Astrocyte of the cerebellum (primary cell): ENCODE measurements at regions not wholly inside any gene's neighbourhood (a gene's known extent, or its start where the extent isn't known, plus 50 kb on each side); places are given as distances from the start of the nearest gene placed in this dataset.
"Not testable (repeated sequence)": the region's sequence is repeated elsewhere in the genome, so short reads cannot be mapped to it uniquely, and the experiment has no call there.

Experiments
- DNase-seq: peaks from one replicate; pipeline ENCODE4 v3.0.0-alpha.2; 2011; ENCODE audit warnings: low read depth
- H3K4me3 ChIP-seq: 2 replicates; pipeline ENCODE4 v1.5.1; 2011; ENCODE audit warnings: mild to moderate bottlenecking, low read depth, low read length, moderate library complexity
- in situ Hi-C: cut with HindIII; loops from 2 replicates; pipeline ENCODE4 v1.10.0; 2017; ENCODE audit warnings: low sequenced_read_pairs
- TF ChIP-seq, protein P1 (sequence below): IDR thresholded peaks from 2 replicates; pipeline ENCODE4 v1.5.1; 2012; ENCODE audit warnings: low read length, low read depth, moderate library complexity, mild to moderate bottlenecking; ENCODE audit errors: missing control alignments

GRCh38 chr3:78255403-78255802, 1215.5 kb downstream of the ROBO2 start:
- in situ Hi-C loops = no loop called here
- no peak overlapping the region for H3K4me3 ChIP-seq
- TF ChIP-seq, protein P1, sequence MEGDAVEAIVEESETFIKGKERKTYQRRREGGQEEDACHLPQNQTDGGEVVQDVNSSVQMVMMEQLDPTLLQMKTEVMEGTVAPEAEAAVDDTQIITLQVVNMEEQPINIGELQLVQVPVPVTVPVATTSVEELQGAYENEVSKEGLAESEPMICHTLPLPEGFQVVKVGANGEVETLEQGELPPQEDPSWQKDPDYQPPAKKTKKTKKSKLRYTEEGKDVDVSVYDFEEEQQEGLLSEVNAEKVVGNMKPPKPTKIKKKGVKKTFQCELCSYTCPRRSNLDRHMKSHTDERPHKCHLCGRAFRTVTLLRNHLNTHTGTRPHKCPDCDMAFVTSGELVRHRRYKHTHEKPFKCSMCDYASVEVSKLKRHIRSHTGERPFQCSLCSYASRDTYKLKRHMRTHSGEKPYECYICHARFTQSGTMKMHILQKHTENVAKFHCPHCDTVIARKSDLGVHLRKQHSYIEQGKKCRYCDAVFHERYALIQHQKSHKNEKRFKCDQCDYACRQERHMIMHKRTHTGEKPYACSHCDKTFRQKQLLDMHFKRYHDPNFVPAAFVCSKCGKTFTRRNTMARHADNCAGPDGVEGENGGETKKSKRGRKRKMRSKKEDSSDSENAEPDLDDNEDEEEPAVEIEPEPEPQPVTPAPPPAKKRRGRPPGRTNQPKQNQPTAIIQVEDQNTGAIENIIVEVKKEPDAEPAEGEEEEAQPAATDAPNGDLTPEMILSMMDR = no peak
- no peak for DNase-seq

DNA sequence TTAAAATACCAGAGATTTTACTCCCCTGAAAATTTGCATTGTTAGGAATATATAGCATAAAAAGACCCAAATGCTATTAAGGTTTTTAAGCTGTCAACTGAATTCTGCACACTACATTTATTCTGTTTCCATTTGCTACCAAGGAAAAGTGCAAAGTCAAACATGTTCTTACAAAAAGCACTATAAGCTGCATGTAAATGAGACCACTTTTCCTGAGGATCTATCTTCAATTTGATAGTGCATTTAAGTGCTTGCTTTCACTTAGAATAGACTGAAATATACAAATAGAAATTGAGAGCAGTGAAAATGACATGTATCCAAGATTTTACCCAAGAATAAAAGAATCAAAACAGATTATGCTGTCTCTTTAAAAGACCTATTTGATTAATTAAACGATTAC, 1216.2 kb downstream of the ROBO2 start:
- in situ Hi-C loops = no loop called here
- no peak for DNase-seq
- H3K4me3 ChIP-seq = no peak overlapping the region
- TF ChIP-seq, protein P1 = no peak

GRCh38 chr3:78257951-78258530, 1218.1 kb downstream of the ROBO2 start:
- DNase-seq = no peak
- TF ChIP-seq, protein P1 = no peak
- in situ Hi-C loops = no loop called here
- no peak overlapping the region for H3K4me3 ChIP-seq

DNA sequence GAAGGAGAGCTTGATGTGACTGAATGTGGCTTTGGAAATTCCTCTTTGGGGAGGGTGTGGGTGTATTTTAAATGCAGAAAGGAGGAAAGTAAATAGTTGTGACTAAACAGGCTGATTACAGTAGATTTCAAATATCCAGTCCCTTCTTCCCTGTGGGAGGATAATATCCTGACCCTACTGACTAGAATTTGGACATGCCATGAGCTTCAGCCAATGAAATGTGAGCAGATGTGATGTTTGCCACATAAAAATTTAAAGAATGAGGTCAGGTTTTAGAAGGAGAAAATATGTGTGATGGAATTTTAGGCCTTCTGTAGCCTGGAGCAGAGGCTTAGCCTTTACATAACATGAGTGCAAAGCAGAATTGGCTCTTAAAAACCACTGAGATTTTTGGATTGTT, 1218.9 kb downstream of the ROBO2 start:
- TF ChIP-seq, protein P1 = no peak
- peak; percentile 11 for DNase-seq
- H3K4me3 ChIP-seq = no peak overlapping the region
- in situ Hi-C loops = no loop called here

DNA sequence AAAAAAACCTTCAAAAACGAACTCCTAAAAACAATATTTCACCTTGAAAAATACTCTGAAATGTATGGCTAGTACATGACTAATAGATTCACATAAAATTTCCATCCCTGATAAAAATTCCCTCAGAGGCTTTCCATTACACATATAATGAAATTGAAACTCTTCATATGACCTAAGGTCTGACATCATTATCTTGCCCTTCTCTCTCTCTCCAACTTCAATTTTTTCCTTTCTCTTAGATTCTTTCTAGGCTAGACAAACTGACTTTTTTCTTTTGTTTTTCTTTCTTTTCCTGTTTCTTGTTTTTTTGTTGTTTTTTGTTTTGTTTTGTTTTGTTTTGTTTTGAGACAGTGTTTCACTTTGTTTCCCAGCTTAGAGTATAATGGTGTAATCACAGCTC, 1220.5 kb downstream of the ROBO2 start:
- TF ChIP-seq, protein P1 = no peak
- no peak for DNase-seq
- H3K4me3 ChIP-seq = no peak overlapping the region
- in situ Hi-C loops = no loop called here

DNA sequence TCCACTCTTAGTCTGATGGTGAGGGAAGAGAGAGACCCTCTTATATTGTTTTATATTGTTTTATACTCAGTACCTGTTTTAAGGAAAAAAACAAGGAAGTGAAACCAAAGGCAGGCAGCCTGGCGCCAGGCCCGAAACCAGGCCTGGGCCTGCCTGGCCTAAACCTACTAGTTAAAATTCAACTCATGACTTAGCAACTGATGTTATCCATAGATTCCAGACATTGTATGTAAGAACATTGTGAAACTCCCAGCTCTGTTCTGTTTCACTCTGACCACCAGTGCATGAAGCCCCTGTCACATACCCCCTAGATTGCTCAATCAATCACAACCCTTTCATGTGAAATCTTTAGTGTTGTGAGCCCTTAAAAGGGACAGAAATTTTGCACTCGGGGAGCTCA, 1226.7 kb downstream of the ROBO2 start:
- DNase-seq, in situ Hi-C loops, H3K4me3 ChIP-seq: not testable (repeated sequence)

- TF ChIP-seq, protein P1 = no peak
- no peak overlapping the region for H3K4me3 ChIP-seq
- DNase-seq = no peak
- in situ Hi-C loops = no loop called here
These were observed 1227.3 kb downstream of the ROBO2 start for GRCh38 chr3:78267235-78267634.
